Panc1 (cell line): ENCODE measurements at regions not wholly inside any gene's neighbourhood (a gene's known extent, or its start where the extent isn't known, plus 50 kb on each side); places are given as distances from the start of the nearest gene placed in this dataset.

Experiments used
- ATAC-seq: fragments of 200-7000 bp; cut with Tn5 transposase; 2 replicates; pipeline ENCODE4 v1.9.1; 2020; ENCODE audit warnings: mild to moderate bottlenecking, moderate library complexity
- BruUV-seq: library from RNA; stranded (reverse); fragments of 400-500 nt; replicated peaks from 2 replicates; lab custom pipeline; 2021; lab: Mats Ljungman, UMichigan
- CTCF ChIA-PET: fragments of 300-600 bp; sonication (Branson Sonifier 250); formaldehyde crosslinking; loops from one replicate; lab custom pipeline; 2022; ENCODE audit warnings: antibody characterized with exemption; lab: Charles Lee
- POLR2A ChIA-PET: fragments of 300-600 bp; sonication (Branson Sonifier 250); formaldehyde crosslinking; loops from one replicate; lab custom pipeline; 2022; ENCODE audit warnings: antibody characterized with exemption; lab: Charles Lee
- DNase-seq: peaks from one replicate; pipeline ENCODE4 v3.0.0-alpha.2; 2010; ENCODE audit warnings: low read depth, low spot score
- H3K27ac ChIP-seq: 2 replicates; pipeline ENCODE4 v1.5.1; 2011; ENCODE audit warnings: mild to moderate bottlenecking, low read length, inconsistent platforms
- H3K27me3 ChIP-seq: fragments of 200-500 bp; sonication (Bioruptor generic); 2 replicates; pipeline ENCODE4 v1.6.0; 2014; ENCODE audit warnings: low read length, inconsistent platforms; ENCODE audit not compliant: control insufficient read depth, insufficient read depth
- H3K36me3 ChIP-seq: fragments of 200-500 bp; sonication (Bioruptor generic); 2 replicates; pipeline ENCODE4 v1.5.1; 2014; ENCODE audit warnings: inconsistent platforms, mild to moderate bottlenecking, low read length, moderate library complexity; ENCODE audit not compliant: control insufficient read depth, insufficient read depth
- H3K4me1 ChIP-seq: 2 replicates; pipeline ENCODE4 v1.5.1; 2011; ENCODE audit warnings: inconsistent platforms, mild to moderate bottlenecking, low read length, moderate library complexity; ENCODE audit not compliant: control insufficient read depth, insufficient read depth
- H3K4me3 ChIP-seq, 2 experiments: 2 replicates each; pipeline ENCODE4 v1.5.1; 2011 to 2012; ENCODE audit warnings: low read depth in 2 of 2, low read length in 2 of 2, mild to moderate bottlenecking in 2 of 2, inconsistent platforms in 1 of 2, moderate library complexity in 1 of 2
- H3K9me3 ChIP-seq: fragments of 200-500 bp; sonication (Bioruptor generic); 2 replicates; pipeline ENCODE4 v1.5.1; 2014; ENCODE audit warnings: low read depth, mild to moderate bottlenecking, inconsistent platforms, low read length, moderate library complexity; ENCODE audit not compliant: control insufficient read depth, insufficient read depth
- POLR2AphosphoS5 ChIP-seq: IDR thresholded peaks from 2 replicates; pipeline ENCODE4 v1.6.1; 2012; ENCODE audit warnings: mild to moderate bottlenecking, low read depth, low read length, moderate library complexity
- REST ChIP-seq, 2 experiments: IDR thresholded peaks; 2 replicates each; pipeline ENCODE4 v1.6.1; 2011 to 2012; ENCODE audit warnings: low read depth in 2 of 2, control low read depth in 1 of 2, low read length in 1 of 2, mild to moderate bottlenecking in 1 of 2, moderate library complexity in 1 of 2; ENCODE audit not compliant: insufficient read depth in 1 of 2
- SIN3A ChIP-seq: IDR thresholded peaks from 2 replicates; pipeline ENCODE4 v1.6.1; 2012; ENCODE audit warnings: low read depth, mild to moderate bottlenecking, low read length, moderate library complexity, borderline replicate concordance; ENCODE audit not compliant: insufficient read depth
- TCF7L2 ChIP-seq: IDR thresholded peaks from 2 replicates; pipeline ENCODE4 v1.6.1; 2011; ENCODE audit warnings: mild to moderate bottlenecking, low read depth, low read length, inconsistent platforms
- in situ Hi-C: cut with HindIII; loops from 2 replicates; pipeline ENCODE4 v1.10.0; 2016; ENCODE audit warnings: low sequenced_read_pairs, low pct_unique_long_range_greater_than_20kb
- intact Hi-C: fragments of 100-400 bp; cut with micrococcal nuclease; formaldehyde crosslinking; loops from one replicate; pipeline ENCODE4 v1.10.0; 2022; ENCODE audit not compliant: unreplicated experiment
- TF ChIP-seq, protein P1 (sequence below): fragments of 450-650 bp; IDR thresholded peaks from 2 replicates; pipeline ENCODE4 v1.5.1; 2017; ENCODE audit warnings: mild to moderate bottlenecking

DNA sequence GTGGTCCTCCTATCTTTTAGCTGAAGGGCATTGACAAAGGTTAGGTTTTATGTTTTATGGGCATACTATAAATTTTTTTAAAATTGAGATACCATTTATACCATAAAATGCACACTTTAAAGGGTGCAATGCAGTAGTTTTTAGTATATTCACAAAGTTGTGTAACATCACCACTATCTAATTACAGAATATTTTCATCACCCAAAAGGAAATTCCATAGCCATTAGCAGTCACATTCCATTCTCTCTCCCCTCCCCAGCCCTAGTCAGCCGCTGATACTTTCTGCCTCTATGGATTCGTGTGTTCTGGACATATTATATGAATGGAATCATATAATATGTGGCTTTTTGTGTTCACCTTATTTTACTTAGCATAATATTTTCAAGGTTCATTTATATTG is 135.8 kb upstream of the B3GALT2 start:
- intact Hi-C loops, result no loop called here
- CTCF ChIA-PET, result no interaction called here
- no peaks in the 10 kb centered on the region for H3K27me3 ChIP-seq
- H3K4me1 ChIP-seq, result no peaks in the 10 kb centered on the region
- H3K27ac ChIP-seq, result no peak overlapping the region
- in situ Hi-C loops, result no loop called here
- ATAC-seq (no peak), DNase-seq (no peak)
- H3K36me3 ChIP-seq, result no peaks in the 10 kb centered on the region
- POLR2A ChIA-PET, result no interaction called here
- no TSS peak for BruUV-seq
- TF ChIP-seq SIN3A, result no peak
- TF ChIP-seq POLR2AphosphoS5, result no peak
- TF ChIP-seq, protein P1, sequence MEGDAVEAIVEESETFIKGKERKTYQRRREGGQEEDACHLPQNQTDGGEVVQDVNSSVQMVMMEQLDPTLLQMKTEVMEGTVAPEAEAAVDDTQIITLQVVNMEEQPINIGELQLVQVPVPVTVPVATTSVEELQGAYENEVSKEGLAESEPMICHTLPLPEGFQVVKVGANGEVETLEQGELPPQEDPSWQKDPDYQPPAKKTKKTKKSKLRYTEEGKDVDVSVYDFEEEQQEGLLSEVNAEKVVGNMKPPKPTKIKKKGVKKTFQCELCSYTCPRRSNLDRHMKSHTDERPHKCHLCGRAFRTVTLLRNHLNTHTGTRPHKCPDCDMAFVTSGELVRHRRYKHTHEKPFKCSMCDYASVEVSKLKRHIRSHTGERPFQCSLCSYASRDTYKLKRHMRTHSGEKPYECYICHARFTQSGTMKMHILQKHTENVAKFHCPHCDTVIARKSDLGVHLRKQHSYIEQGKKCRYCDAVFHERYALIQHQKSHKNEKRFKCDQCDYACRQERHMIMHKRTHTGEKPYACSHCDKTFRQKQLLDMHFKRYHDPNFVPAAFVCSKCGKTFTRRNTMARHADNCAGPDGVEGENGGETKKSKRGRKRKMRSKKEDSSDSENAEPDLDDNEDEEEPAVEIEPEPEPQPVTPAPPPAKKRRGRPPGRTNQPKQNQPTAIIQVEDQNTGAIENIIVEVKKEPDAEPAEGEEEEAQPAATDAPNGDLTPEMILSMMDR, result no peak
- TF ChIP-seq TCF7L2, result no peak
- TF ChIP-seq REST (IDR thresholded peaks at IDR 0.05; ENCODE audit: insufficient read depth in 1 of 2, low read depth in 2 of 2, low read length in 1 of 2), result no peak
- no peak overlapping the region for H3K4me3 ChIP-seq
- H3K9me3 ChIP-seq, result no peaks in the 10 kb centered on the region

- intact Hi-C loops (no loop called here), in situ Hi-C loops (no loop called here)
- TF ChIP-seq TCF7L2 (no peak), SIN3A (no peak), REST (IDR thresholded peaks at IDR 0.05; ENCODE audit: insufficient read depth in 1 of 2, low read depth in 2 of 2, low read length in 1 of 2) (no peak), POLR2AphosphoS5 (no peak)
- TF ChIP-seq, protein P1, result no peak
- DNase-seq (no peak), ATAC-seq (no peak)
- no TSS peak for BruUV-seq
- Histone ChIP-seq H3K27ac (no peak overlapping the region), H3K36me3 (no peaks in the 10 kb centered on the region), H3K27me3 (no peaks in the 10 kb centered on the region), H3K4me3 (no peak overlapping the region), H3K4me1 (no peaks in the 10 kb centered on the region), H3K9me3 (no peaks in the 10 kb centered on the region)
- ChIA-PET CTCF (no interaction called here), POLR2A (no interaction called here)
Measured at GRCh38 chr1:193321242-193321840, 134.9 kb upstream of the B3GALT2 start.
